Thoracic aorta (tissue), 2 donors: ENCODE measurements at regions not wholly inside any gene's neighbourhood (a gene's known extent, or its start where the extent isn't known, plus 50 kb on each side); places are given as distances from the start of the nearest gene placed in this dataset.

Source experiments
- ATAC-seq: fragments of 150-250 bp; one replicate; pipeline ENCODE4 v1.8.0; 2017; ENCODE audit warnings: low read depth; ENCODE audit not compliant: insufficient number of reproducible peaks, low FRiP score
- DNase-seq: peaks from one replicate; pipeline ENCODE4 v3.0.0-alpha.2; 2020; ENCODE audit warnings: low spot score
- H3K27ac ChIP-seq, 2 donors: fragments of 200-600 bp; sonication (generic); 1 replicate in 1 of 2; 2 replicates in 1 of 2; pipeline ENCODE4 v1.5.1; 2016; ENCODE audit warnings: mild to moderate bottlenecking in 2 of 2, moderate library complexity in 2 of 2
- H3K27me3 ChIP-seq: fragments of 200-600 bp; sonication (generic); replicated peaks from 2 replicates; pipeline ENCODE4 v1.6.0; 2016; ENCODE audit warnings: mild to moderate bottlenecking; ENCODE audit not compliant: insufficient read depth
- H3K36me3 ChIP-seq: fragments of 200-600 bp; sonication (generic); one replicate; pipeline ENCODE4 v1.5.1; 2016
- H3K4me1 ChIP-seq, 2 donors: fragments of 200-600 bp; sonication (generic); 1 replicate in 1 of 2; 2 replicates in 1 of 2; pipeline versions ENCODE4 v1.5.1 to v1.6.0; 2016; ENCODE audit warnings: low read depth in 2 of 2, mild to moderate bottlenecking in 1 of 2; ENCODE audit not compliant: control insufficient read depth in 1 of 2
- H3K4me3 ChIP-seq: fragments of 200-600 bp; sonication (generic); 2 replicates; pipeline ENCODE4 v1.5.1; 2016; ENCODE audit warnings: mild to moderate bottlenecking
- H3K9me3 ChIP-seq: fragments of 200-600 bp; sonication (generic); 2 replicates; pipeline ENCODE4 v1.5.1; 2016
- TF ChIP-seq, protein P1 (sequence below): fragments of 200-600 bp; sonication (generic); IDR thresholded peaks from one replicate; pipeline ENCODE4 v1.5.1; 2019; ENCODE audit warnings: antibody characterized with exemption

DNA sequence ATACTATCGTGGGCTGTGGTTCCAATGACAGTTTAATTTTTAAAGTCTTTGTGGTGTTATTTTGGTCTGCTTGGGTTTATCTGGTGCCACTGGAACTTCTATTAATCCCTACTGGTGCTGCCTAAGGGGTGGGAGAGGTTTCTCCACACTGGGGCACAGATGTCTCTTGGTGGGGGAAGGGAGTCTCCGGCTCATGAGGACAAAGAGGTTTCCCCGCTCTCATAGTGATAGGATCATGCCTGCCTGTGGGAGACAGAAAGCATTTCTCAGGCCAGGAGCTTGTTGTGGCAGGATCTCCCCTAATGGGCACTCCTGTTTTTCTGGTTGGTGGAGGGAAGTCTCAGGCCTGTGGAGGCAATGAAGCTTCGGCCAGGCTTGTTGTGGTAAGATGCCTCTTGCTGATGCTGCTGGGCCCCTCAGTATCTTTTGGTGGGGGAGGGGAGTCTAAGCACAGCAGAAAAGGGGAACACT is 84.3 kb upstream of the THRB start:
- Histone ChIP-seq H3K4me1 (no peaks in the 10 kb centered on the region), H3K27me3 (no peaks in the 10 kb centered on the region), H3K4me3 (no peak overlapping the region), H3K27ac (no peak overlapping the region), H3K36me3 (no peaks in the 10 kb centered on the region), H3K9me3 (no peaks in the 10 kb centered on the region)
- TF ChIP-seq, protein P1, sequence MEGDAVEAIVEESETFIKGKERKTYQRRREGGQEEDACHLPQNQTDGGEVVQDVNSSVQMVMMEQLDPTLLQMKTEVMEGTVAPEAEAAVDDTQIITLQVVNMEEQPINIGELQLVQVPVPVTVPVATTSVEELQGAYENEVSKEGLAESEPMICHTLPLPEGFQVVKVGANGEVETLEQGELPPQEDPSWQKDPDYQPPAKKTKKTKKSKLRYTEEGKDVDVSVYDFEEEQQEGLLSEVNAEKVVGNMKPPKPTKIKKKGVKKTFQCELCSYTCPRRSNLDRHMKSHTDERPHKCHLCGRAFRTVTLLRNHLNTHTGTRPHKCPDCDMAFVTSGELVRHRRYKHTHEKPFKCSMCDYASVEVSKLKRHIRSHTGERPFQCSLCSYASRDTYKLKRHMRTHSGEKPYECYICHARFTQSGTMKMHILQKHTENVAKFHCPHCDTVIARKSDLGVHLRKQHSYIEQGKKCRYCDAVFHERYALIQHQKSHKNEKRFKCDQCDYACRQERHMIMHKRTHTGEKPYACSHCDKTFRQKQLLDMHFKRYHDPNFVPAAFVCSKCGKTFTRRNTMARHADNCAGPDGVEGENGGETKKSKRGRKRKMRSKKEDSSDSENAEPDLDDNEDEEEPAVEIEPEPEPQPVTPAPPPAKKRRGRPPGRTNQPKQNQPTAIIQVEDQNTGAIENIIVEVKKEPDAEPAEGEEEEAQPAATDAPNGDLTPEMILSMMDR, result no peak
- DNase-seq (no peak), ATAC-seq (no peak)

DNA sequence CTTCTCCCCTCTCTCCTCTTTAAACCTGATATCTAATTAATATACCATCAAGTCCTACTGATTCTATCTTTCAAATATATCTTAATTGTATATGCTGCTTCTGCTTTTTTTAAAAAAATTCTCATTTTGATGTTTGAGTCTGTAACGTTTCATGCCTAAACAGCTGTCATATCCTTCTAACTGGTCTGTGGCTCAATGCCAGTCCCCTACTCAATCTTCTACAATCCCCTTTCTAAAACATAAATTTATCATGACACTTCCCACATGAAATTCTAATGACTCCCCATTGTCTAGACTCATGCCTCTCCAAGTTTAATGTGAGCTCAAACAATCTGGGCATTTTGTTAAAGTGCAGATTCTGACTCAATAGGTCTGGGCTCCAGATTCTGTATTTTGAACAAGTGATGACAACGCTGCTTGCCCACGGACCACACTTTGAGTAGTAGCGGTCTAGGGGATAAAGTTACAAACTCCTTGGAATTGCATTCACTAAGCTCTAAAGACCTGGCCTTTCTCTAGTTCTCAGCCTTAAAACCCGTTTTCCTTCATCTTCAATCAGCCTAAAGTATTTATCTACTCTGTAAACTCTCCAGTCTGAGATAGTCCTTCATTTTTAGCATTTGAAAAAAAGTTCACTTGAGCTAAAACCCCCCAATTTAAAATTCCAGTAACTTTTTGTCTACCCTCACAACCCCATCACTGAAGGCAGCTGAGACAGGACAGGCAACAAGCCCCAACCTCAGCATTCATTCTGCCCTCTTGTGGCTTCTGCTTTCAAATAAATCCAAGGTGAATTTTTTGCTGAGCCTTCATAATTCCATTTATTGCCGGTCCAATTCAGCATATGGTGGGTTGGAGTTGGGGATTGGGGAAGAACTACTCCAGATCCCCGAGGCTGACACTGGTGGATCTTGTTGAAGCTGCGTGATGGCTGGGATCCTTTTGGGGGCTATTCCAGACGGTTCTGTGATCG is 88.1 kb upstream of the THRB start:
- TF ChIP-seq, protein P1, result no peak
- Histone ChIP-seq H3K36me3 (no peaks in the 10 kb centered on the region), H3K4me3 (no peak overlapping the region), H3K27me3 (no peaks in the 10 kb centered on the region), H3K9me3 (no peaks in the 10 kb centered on the region), H3K27ac (no peak overlapping the region), H3K4me1 (peaks cover 0 to under 1% of the 10 kb centered on the region in 2 donors)
- ATAC-seq (no peak), DNase-seq (no peak)

DNA sequence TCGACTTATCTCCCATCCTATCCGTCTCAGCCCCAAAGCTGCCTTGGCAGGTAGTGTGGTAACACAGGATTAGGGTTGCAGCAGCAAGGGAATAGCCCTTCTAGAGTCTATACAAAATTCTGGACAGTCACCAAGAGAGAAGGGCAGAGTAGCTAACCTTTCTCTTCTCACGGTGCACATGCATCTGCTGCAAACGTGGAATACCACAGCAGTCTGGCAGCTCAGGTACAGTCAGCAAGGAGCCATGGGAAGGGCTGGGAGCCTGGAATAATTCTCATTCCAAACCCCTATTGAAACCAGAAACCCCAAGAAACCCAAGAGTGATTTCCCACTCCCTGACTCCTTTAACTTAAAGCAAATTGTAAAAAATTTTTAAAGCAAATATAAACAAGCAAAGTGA is 92.3 kb upstream of the THRB start:
- DNase-seq (no peak), ATAC-seq (no peak)
- Histone ChIP-seq H3K27ac (no peak overlapping the region), H3K4me3 (no peak overlapping the region), H3K36me3 (no peaks in the 10 kb centered on the region), H3K4me1 (peaks cover 5 to 24% of the 10 kb centered on the region in 2 donors), H3K9me3 (no peaks in the 10 kb centered on the region), H3K27me3 (no peaks in the 10 kb centered on the region)
- TF ChIP-seq, protein P1, result no peak

DNA sequence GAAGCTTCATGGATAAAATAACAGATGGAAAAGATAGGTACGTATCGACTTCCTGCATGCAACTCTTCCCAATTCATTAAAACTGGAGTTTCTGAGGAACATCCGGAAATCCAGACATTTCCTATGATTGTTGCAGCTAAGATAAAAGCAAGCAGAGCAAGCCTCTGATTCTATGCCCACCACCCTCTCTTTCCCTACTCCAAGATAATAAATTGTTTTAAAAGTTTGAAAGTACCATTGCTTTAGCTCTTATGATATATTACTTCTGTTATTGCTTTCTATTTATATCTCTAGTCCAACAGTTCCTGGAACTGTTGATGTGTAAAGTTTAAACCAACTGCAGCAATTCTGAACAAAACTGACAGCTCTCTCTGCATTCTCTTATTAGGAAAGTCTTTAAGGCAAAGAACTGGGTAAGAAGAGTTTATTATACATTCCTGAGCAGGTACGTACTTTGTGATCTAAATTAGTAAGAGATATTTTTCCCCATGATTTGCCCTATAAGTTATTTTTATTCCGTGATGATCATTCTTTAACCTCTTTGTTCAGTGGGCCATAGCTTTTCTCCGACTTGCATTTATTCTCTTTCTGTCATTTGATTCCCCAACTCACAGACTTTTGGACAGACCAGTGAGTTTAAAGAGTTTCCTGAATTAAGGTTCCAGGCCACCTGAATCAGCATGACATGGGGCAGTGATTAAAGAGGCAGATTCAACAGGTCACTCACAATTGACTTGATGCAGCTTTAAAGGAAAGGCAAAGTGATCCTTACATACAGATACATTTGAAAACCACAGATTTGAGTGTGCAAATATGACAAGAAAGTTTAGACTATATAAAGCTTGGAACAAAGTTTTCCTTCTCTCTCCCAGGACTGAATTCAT is 94.2 kb upstream of the THRB start:
- Histone ChIP-seq H3K4me1 (peaks cover 5 to 24% of the 10 kb centered on the region in 2 donors), H3K27ac (peak overlapping the region in 1 of 2 donors; percentile 4)

More for the DNA sequence above, 94.2 kb upstream of the THRB start:
- no peaks in the 10 kb centered on the region for H3K27me3 ChIP-seq
- DNase-seq, result no peak
- no peaks in the 10 kb centered on the region for H3K9me3 ChIP-seq
- H3K36me3 ChIP-seq, result no peaks in the 10 kb centered on the region
- ATAC-seq, result no peak
- TF ChIP-seq, protein P1, result no peak
- H3K4me3 ChIP-seq, result peak overlapping the region; percentile 6
